GM18868 (cell line): ENCODE measurements at regions not wholly inside any gene's neighbourhood (a gene's known extent, or its start where the extent isn't known, plus 50 kb on each side); places are given as distances from the start of the nearest gene placed in this dataset.
"Not testable (repeated sequence)": the region's sequence is repeated elsewhere in the genome, so short reads cannot be mapped to it uniquely, and the experiment has no call there.

Source experiments
- ATAC-seq: cut with Tn5 transposase; IDR thresholded peaks from one replicate; pipeline ENCODE4 v1.9.1; 2021; ENCODE audit warnings: mild to moderate bottlenecking, moderate library complexity; ENCODE audit not compliant: unreplicated experiment

DNA sequence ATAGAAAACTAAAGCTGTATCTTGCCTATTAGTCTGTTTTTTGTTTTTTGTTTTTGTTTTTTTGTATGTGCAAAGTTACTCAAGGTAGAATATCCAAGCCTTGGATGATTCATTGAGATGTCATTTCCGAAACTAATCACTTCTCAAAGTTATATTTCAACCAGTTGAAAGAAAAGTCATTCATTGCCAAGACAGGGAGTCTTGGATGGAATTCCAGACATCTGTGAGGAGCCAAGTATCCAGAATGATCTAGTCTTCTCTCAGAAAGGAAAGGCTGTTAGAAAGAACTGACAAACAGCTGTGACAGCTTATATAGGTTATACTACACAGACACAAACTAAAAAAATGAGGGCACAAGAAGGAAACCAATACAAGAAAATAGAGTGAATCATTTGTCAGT is 141.1 kb upstream of the NDST3 start:
- no peak for ATAC-seq

DNA sequence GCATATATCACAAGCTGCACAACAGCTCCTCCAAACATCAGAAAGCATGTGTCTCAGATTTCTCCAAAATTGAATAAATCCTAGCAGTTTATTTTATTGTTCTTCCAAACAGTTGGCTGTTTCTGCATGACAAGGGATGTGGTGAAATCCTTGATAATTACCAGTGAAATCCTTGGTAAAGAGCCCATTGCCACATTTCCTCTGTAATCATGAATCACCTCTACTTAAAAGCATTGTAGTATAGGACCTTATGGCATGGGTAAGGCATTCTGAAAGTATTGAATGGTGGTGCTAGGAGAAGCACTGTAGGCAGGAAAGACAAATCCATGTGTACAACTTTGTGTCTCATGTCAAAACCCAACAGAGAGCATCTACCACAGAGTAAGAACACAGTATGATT is 135.8 kb upstream of the NDST3 start:
- no peak for ATAC-seq

DNA sequence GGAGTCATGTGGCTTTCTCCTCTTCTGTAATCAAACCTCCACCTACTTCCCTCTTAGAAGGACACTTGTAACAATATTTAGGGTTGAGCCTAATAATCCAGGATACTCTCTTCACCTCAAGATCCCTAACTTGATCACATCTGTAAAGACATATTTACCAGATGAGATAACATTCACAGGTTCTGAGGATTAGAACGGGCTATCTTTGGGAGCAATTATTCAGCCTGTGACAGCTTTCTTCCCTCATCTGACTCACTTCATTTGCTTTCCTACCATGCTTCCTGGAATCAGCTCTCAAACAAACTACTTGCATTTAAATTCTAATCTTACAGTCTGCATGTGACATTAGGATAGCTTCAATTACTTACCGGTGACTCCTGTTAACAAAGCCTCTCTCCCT is 133.5 kb upstream of the NDST3 start:
- ATAC-seq: no peak

DNA sequence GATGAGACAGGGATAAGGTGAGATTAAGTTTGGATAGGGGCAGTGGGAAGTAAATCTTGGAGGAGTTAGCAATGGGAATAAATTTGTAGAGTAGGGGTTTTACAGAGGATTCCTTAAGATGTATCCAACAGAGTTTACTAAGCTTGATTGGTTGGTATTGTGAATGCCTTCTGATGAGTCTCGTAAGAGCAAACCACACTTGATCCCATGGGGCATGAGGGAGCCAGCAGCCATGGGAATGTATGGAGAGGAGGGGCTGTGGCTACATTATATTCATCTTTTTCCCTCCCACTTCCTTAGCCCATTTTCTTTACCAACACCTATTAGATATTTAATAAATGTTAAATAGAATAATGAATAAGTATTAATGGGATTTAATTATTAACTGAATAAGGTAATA is 126.6 kb upstream of the NDST3 start:
- ATAC-seq: no peak

DNA sequence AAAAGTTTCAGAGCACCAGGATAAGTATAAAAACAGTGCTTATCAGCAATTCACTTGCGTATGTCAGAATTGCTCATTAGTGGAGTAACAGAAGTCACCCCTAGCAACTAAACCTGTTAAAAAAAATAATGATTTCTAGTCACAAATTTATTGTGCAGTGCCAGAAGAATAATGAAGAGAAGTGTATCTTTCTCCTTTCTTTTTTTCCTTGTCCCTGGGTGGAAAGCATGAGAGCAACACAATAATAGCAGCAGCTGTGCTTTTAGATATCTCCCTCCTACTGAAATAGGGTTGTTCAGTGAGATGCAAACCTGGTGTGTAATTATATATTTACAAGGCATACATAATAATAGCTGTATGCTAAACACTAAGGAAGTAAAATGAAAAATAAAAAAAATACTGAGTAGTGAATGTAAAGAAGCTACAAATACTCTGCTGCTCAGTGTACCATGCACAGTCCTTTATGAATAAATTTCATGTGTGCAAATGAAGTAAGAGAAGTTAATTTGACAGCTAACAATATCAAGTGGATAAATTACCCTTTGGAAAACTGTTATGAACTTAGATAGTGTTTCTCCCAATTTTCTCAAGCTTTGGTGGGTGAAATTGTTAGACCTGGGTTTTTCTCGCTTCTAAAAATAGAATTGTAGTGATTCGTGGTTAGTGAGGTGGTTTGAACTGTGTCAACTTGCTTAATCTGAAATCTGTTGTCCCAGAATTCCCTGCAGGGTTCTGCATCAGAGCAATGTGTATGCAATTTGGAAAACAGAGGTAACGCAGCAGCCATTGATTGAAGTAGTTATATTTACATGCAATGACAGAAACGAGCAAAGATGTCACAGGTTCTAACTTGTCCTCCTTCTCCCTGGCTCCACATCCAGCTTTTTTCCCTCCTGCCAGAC is 125.7 kb upstream of the NDST3 start:
- ATAC-seq: no peak

GRCh38 chr4:117916728-117917127 is 117.6 kb upstream of the NDST3 start:
- ATAC-seq: no peak

- ATAC-seq: not testable (repeated sequence)
Measured at GRCh38 chr4:117922311-117922710, 112.0 kb upstream of the NDST3 start.

DNA sequence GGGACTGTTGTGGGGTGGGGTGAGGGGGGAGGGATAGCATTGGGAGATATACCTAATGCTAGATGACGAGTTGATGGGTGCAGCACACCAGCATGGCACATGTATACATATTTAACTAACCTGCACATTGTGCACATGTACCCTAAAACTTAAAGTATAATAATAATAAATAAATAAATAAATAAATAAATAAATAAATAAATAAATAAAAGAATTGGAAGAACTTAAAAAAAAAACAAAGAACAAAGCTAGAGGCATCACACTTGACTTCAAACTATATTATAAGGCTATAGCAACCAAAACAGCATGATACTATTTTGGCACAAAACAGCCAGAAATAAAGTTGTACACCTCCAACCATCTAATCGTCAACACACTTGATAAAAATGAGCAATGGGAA is 106.5 kb upstream of the NDST3 start:
- not testable (repeated sequence) for ATAC-seq

GRCh38 chr4:117941611-117942010 is 92.7 kb upstream of the NDST3 start:
- ATAC-seq: no peak

- ATAC-seq: no peak
Measured at GRCh38 chr4:117949621-117950020, 84.7 kb upstream of the NDST3 start.

DNA sequence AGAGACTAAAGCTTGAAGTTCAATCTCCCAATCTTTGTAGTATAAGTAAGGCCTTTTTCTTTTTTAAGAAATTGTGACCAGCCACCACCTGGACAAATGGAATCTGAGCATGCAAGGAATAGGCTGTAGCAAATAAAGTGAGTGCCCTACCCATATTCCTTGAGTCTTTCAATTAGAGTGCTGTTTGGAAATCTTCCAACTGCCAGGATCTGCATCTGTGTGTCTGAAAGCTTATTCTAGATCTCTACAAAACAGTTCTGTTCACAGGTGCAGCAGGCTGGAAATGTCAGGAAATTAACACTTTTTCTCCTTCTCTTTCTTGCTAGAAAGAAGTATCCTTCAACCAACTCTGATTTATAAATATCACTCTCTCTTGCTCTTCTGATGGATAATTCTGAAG is 76.7 kb upstream of the NDST3 start:
- no peak for ATAC-seq

DNA sequence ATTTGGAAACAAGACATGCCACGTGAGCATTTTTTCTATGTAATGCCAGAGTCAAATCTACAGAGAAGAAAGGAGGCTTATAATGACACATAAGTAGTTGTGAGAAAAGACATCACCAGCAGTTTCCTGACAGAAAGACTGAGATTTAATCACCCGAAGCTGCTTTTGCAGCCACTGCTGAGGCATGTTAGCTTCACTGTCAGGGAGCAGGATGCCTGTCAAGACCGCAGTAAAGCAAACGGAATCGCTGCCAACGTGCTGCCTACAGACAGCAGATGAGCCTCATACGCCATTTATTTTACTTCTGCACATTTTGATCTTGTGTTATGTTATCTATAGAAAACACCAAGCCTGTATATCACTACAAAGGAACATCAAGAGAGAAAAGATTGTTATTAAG is 68.7 kb upstream of the NDST3 start:
- no peak for ATAC-seq

DNA sequence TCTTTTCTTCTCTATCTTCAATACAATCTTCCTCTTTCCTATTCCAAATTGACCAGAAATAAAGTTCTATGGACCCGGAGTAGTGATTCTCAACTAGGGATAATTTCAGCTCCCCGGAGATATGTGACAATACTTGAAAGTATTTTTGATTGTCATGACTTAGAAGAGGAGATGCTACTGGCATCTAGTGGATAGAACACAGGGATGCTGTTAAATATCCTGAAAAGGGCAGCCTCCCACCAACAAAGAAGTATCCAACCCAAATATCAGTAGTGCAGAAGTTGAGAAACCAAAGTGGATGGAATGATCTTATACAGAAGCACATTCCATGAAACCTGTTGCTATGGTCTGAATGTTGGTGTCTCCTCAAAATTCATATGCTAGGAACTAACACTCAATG is 65.7 kb upstream of the NDST3 start:
- ATAC-seq: no peak

- ATAC-seq: no peak
Measured at GRCh38 chr4:117971403-117971802, 62.9 kb upstream of the NDST3 start.

DNA sequence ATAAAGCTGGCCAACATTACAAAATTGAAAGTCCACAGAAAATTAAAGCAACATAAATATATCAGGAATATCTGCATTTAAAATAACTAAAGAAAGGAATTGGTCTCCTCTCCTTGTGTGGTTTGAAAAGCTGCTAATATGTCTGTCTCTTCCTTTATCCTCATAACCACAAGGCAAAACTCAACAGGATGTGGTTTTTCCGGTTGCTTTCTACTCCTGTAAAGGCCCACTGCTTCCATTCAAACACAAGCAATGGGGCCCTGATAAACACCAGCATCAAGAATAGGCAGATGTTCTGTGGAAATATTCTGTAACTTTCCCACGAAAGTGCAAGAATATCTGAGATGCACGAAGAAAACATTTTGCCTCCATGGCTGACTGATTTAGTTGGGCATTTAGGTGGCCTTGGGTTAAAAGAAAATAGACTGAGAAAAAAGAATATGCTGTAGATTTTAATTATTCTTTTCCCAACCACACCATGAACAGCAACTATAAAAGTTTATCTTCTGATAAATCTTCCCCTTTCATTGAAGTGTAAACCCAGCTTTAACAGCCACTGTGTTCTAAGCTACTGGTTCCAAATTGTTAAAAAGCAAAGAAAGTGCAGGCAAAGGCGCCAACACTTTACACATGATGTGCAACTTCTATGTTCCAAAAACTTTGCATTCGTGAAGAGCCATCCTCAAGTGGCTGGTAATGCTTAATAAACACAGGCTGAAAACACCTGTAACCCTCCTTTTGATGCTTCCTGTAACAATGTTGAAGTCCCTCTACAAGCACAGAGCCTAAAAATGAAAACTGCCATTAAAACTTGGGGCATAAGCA is 50.5 kb upstream of the NDST3 start:
- ATAC-seq: no peak

GRCh38 chr4:117984366-117984680 is 50.0 kb upstream of the NDST3 start:
- no peak for ATAC-seq
